SU-DHL-6 (cell line): ENCODE measurements at regions not wholly inside any gene's neighbourhood (a gene's known extent, or its start where the extent isn't known, plus 50 kb on each side); places are given as distances from the start of the nearest gene placed in this dataset.

ENCODE experiments used
- H2AFZ ChIP-seq: fragments of 200-600 bp; sonication (generic); 2 replicates; pipeline ENCODE4 v1.6.1; 2014; ENCODE audit warnings: low read depth, mild to moderate bottlenecking, moderate library complexity, mixed read lengths, antibody characterized with exemption, low read length; ENCODE audit not compliant: severe bottlenecking
- H3F3A ChIP-seq: fragments of 200-600 bp; shearing (Covaris generic); 2 replicates; pipeline ENCODE4 v1.6.0; 2016; ENCODE audit warnings: antibody characterized with exemption, mild to moderate bottlenecking; ENCODE audit not compliant: insufficient read depth
- H3K27ac ChIP-seq: fragments of 200-600 bp; sonication (generic); 2 replicates; pipeline ENCODE4 v1.5.1; 2016; ENCODE audit warnings: low read depth, mild to moderate bottlenecking, low read length, moderate library complexity, mixed read lengths
- H3K27me3 ChIP-seq: fragments of 200-600 bp; sonication (generic), shearing (Covaris generic); 2 replicates; pipeline ENCODE4 v1.6.0; 2014; ENCODE audit warnings: mild to moderate bottlenecking, low read length
- H3K36me3 ChIP-seq: fragments of 200-600 bp; sonication (generic); 2 replicates; pipeline ENCODE4 v1.6.1; 2014; ENCODE audit warnings: mild to moderate bottlenecking, low read length, mixed read lengths
- H3K4me2 ChIP-seq: fragments of 300-600, 200-600 bp; shearing (Covaris generic), sonication (generic); 2 replicates; pipeline ENCODE4 v1.6.0; 2014; ENCODE audit warnings: low read length, low read depth, mild to moderate bottlenecking; ENCODE audit not compliant: poor library complexity, severe bottlenecking
- H3K4me3 ChIP-seq: fragments of 200-600 bp; sonication (generic); 2 replicates; pipeline ENCODE4 v1.5.1; 2014; ENCODE audit warnings: antibody characterized with exemption, low read length, mild to moderate bottlenecking, mixed read lengths; ENCODE audit not compliant: insufficient read depth, poor library complexity, severe bottlenecking
- H3K79me2 ChIP-seq: fragments of 200-600 bp; sonication (generic); 2 replicates; pipeline ENCODE4 v1.6.1; 2014; ENCODE audit warnings: mild to moderate bottlenecking, low read length, moderate library complexity; ENCODE audit not compliant: insufficient read depth
- H3K9ac ChIP-seq: fragments of 200-600 bp; sonication (generic); 2 replicates; pipeline ENCODE4 v1.7.0; 2014; ENCODE audit warnings: mild to moderate bottlenecking, low read length
- H3K9me2 ChIP-seq: fragments of 200-600 bp; sonication (generic); replicated peaks from 2 replicates; pipeline ENCODE4 v1.6.1; 2014; ENCODE audit warnings: low read length; ENCODE audit not compliant: insufficient read depth
- H3K9me3 ChIP-seq: fragments of 200-600 bp; sonication (generic); 2 replicates; pipeline ENCODE4 v1.6.1; 2014; ENCODE audit warnings: low read length, mixed read lengths; ENCODE audit not compliant: insufficient read depth
- H4K20me1 ChIP-seq: fragments of 200-600 bp; sonication (generic); 2 replicates; pipeline ENCODE4 v1.6.1; 2014; ENCODE audit warnings: low read depth, mild to moderate bottlenecking, antibody characterized with exemption, low read length, moderate library complexity, mixed read lengths
- EZH2phosphoT487 ChIP-seq: fragments of 200-600 bp; sonication (generic), shearing (Covaris generic); conservative IDR thresholded peaks from 2 replicates; pipeline ENCODE4 v1.6.1; 2018; ENCODE audit warnings: mild to moderate bottlenecking, antibody characterized with exemption, low read length, moderate library complexity, mixed read lengths
- TF ChIP-seq, protein P1 (sequence below): fragments of 200-600 bp; sonication (generic); IDR thresholded peaks from one replicate; pipeline ENCODE4 v1.5.1; 2017; ENCODE audit warnings: antibody characterized with exemption, mild to moderate bottlenecking, low read length, moderate library complexity; ENCODE audit not compliant: insufficient read depth, poor library complexity, severe bottlenecking

DNA sequence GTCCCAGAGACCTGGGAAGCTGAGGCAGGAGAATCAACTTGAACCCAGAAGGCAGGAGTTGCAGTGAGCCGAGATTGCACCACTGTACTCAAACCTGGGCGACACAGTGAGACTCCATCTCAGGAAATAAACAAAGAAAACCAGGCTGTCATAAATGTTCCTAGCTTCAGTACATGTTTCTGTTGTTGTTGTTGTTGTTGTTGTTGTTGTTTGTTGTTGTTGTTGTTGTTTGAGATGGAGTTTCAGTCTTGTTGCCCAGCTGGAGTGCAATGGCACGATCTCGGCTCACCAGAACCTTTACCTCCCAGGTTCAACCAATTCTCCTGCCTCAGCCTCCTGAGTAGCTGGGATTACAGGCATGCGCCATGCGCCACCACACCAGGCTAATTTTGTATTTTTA lies 452.5 kb downstream of the HS3ST3B1 start:
- Histone ChIP-seq H3K36me3 (no peaks in the 10 kb centered on the region), H3K9ac (no peak overlapping the region), H4K20me1 (no peaks in the 10 kb centered on the region), H3K4me2 (no peak overlapping the region), H3K27me3 (no peaks in the 10 kb centered on the region), H3K9me3 (no peaks in the 10 kb centered on the region), H3K9me2 (no peaks in the 10 kb centered on the region), H3F3A (no peaks in the 10 kb centered on the region), H2AFZ (no peak overlapping the region), H3K4me3 (no peak overlapping the region), H3K79me2 (no peaks in the 10 kb centered on the region), H3K27ac (no peak overlapping the region)
- TF ChIP-seq, protein P1, sequence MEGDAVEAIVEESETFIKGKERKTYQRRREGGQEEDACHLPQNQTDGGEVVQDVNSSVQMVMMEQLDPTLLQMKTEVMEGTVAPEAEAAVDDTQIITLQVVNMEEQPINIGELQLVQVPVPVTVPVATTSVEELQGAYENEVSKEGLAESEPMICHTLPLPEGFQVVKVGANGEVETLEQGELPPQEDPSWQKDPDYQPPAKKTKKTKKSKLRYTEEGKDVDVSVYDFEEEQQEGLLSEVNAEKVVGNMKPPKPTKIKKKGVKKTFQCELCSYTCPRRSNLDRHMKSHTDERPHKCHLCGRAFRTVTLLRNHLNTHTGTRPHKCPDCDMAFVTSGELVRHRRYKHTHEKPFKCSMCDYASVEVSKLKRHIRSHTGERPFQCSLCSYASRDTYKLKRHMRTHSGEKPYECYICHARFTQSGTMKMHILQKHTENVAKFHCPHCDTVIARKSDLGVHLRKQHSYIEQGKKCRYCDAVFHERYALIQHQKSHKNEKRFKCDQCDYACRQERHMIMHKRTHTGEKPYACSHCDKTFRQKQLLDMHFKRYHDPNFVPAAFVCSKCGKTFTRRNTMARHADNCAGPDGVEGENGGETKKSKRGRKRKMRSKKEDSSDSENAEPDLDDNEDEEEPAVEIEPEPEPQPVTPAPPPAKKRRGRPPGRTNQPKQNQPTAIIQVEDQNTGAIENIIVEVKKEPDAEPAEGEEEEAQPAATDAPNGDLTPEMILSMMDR = no peak
- TF ChIP-seq EZH2phosphoT487 = no peak

DNA sequence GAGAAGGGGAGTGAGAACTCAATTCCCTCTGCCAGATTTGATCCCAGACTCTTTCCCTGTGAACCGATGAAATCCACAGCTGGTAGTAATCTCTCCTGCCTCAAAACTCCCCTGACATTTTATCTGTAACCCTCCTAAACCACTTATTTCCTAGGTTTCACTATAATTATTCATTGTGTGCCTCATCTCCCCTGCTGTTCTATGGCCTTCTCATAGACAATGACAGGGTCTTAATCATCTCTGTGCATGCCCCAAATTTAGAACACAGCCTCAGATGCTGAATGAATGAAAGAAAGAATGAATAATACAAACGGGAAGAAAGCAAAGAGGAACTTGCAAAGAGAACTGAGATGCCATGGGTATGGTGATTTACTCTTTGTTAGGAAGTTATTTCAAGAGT lies 451.1 kb downstream of the HS3ST3B1 start:
- TF ChIP-seq, protein P1 = no peak
- no peak for TF ChIP-seq EZH2phosphoT487
- Histone ChIP-seq H3K9ac (no peak overlapping the region), H3K4me2 (no peak overlapping the region), H3F3A (no peaks in the 10 kb centered on the region), H4K20me1 (no peaks in the 10 kb centered on the region), H3K4me3 (no peak overlapping the region), H3K27ac (no peak overlapping the region), H3K27me3 (no peaks in the 10 kb centered on the region), H2AFZ (no peak overlapping the region), H3K9me2 (no peaks in the 10 kb centered on the region), H3K79me2 (no peaks in the 10 kb centered on the region), H3K36me3 (no peaks in the 10 kb centered on the region), H3K9me3 (no peaks in the 10 kb centered on the region)

DNA sequence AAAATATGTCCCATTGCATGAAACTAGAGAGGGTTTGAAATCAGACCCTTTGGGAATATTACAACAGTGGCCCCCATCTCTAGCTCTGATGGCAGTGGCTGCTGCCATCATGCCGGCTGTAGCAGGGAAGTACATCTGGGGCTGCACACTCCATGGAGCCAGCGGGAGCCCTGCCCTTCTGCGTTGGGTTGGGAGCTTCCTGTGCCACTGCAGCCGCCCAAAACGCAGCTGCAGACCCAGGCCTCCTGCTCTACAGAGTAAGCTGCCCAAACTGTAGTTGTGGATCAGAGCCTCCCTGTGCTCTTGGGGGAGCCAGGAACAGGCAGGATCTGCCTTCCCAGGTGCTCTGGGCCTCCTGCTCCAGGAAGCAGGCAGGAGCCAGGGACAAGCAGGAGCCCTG lies 450.0 kb downstream of the HS3ST3B1 start:
- H3K79me2 ChIP-seq = no peaks in the 10 kb centered on the region
- H2AFZ ChIP-seq = no peak overlapping the region
- no peaks in the 10 kb centered on the region for H3K9me2 ChIP-seq
- H3K4me2 ChIP-seq = no peak overlapping the region
- H3K9me3 ChIP-seq = no peaks in the 10 kb centered on the region
- H3K9ac ChIP-seq = no peak overlapping the region
- TF ChIP-seq, protein P1 = no peak
- no peak for TF ChIP-seq EZH2phosphoT487
- no peaks in the 10 kb centered on the region for H4K20me1 ChIP-seq
- no peak overlapping the region for H3K4me3 ChIP-seq
- H3K27me3 ChIP-seq = no peaks in the 10 kb centered on the region
- H3K36me3 ChIP-seq = no peaks in the 10 kb centered on the region
- no peak overlapping the region for H3K27ac ChIP-seq
- no peaks in the 10 kb centered on the region for H3F3A ChIP-seq
